GM15510 (cell line): ENCODE measurements at regions not wholly inside any gene's neighbourhood (a gene's known extent, or its start where the extent isn't known, plus 50 kb on each side); places are given as distances from the start of the nearest gene placed in this dataset.

Source experiments
- POLR2A ChIP-seq: IDR thresholded peaks from 3 replicates; pipeline ENCODE4 v1.6.1; 2011; ENCODE audit warnings: borderline replicate concordance; ENCODE audit not compliant: insufficient read length; ENCODE audit errors: extremely low read depth

- no peak for TF ChIP-seq POLR2A
These were observed 97.9 kb upstream of the EEA1 start for GRCh38 chr12:93027041-93027440.

GRCh38 chr12:93029091-93029490, 100.0 kb upstream of the EEA1 start:
- no peak for TF ChIP-seq POLR2A

- TF ChIP-seq POLR2A = no peak
These were observed 101.9 kb upstream of the EEA1 start for GRCh38 chr12:93031028-93031427.

DNA sequence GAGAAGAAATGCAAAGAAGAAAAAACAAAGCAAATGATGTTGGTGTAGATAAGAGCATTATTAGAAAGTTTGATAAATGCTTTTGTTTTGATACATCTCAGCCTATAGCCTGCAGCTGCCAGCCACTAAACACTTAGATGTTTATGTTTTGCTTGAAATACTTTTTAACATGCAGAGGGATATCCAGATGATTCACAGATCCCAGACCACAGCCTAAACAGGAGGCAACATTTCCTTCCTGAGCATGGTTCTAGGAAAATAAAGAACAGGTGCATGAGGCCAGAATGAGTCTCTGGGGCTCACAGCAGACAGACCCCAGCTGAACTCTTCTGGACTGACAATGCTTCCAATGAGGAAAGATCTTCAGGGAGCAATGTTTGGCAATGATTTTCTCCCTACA, 103.7 kb upstream of the EEA1 start:
- TF ChIP-seq POLR2A = no peak

- no peak for TF ChIP-seq POLR2A
These were observed 104.9 kb upstream of the EEA1 start for GRCh38 chr12:93033948-93034347.

DNA sequence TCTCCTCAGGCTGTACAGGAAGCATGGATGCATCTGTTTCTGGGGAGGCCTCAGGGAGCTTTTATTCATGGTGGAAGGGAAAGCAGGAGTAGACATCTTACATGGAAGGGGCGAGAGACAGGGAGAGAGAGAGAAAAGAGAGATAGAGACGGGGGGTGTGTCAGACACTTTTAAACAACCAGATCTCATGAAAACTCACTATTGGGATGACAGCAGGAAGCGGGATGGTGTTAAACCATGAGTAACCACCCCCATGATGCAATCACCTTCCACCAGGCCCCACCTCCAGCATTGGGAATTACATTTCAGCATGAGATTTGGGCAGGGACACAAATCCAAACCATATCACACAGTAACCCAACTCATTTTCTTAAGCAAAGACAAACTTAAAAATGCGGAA, 110.0 kb upstream of the EEA1 start:
- no peak for TF ChIP-seq POLR2A

DNA sequence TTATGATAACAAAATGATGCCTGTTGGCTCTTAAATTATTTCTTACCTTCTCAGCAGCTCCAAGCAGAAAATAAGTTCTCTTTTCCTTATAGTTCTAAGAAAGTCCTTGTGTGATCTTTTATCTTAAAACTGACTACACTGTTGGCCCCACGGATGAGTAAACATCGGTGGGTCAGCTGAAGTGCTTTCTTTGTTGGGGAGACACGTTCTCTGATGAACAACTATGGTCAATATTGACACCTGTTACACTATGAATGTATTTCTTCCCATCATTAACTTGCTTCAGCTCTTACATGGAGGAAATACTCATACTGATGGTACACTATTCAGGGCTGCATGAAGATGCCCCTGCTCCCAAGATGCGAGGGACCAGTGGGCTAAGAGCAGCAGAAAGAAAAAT, 110.8 kb upstream of the EEA1 start:
- no peak for TF ChIP-seq POLR2A

DNA sequence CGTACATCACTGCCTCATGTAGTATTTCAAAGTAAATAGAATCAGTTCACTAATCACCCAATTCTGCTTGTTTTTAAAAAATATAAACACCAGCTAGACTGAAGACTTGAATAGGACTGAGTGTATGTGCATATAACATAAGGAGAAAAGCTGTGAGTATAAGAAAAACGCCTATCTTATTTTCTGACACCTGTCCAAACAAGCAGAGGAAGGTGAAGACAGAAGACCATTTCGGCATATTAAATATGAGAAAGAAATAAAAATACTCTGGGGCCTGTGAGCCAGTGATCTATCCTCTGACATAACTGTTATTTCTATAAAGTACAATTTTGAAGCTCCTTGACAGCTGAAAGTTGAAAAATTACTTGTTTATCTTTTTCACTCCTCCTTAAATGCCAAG, 111.3 kb upstream of the EEA1 start:
- TF ChIP-seq POLR2A = no peak

GRCh38 chr12:93041416-93041815, 112.3 kb upstream of the EEA1 start:
- TF ChIP-seq POLR2A = no peak

- no peak for TF ChIP-seq POLR2A
These were observed 113.2 kb upstream of the EEA1 start for GRCh38 chr12:93042283-93042682.

- no peak for TF ChIP-seq POLR2A
These were observed 113.6 kb upstream of the EEA1 start for GRCh38 chr12:93042684-93043083.

GRCh38 chr12:93043192-93043876, 114.2 kb upstream of the EEA1 start:
- no peak for TF ChIP-seq POLR2A

GRCh38 chr12:93043877-93044209, 114.7 kb upstream of the EEA1 start:
- TF ChIP-seq POLR2A = no peak

- TF ChIP-seq POLR2A = no peak
These were observed 118.0 kb upstream of the EEA1 start for GRCh38 chr12:93047118-93047517.

DNA sequence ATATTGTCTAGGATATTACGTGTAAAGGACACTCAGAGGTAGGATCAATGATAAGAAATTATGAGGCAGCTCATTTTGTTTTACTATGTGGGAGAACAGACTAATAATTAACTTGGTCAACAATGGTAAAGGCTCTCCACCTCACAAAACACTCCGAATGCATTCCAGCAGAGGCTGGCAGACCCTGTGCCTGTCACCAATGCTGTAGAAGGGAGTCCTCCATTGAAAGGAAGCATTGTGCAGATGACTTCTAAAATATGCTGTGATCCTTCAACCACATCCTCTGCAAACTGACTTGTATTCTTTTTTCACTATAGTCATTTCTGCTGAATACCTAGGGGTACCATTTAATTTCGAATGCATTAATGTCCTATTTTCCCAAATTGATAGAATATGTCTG, 119.6 kb upstream of the EEA1 start:
- TF ChIP-seq POLR2A = no peak

GRCh38 chr12:93050026-93050747, 121.1 kb upstream of the EEA1 start:
- no peak for TF ChIP-seq POLR2A

- no peak for TF ChIP-seq POLR2A
These were observed 121.6 kb upstream of the EEA1 start for GRCh38 chr12:93050748-93051081.

DNA sequence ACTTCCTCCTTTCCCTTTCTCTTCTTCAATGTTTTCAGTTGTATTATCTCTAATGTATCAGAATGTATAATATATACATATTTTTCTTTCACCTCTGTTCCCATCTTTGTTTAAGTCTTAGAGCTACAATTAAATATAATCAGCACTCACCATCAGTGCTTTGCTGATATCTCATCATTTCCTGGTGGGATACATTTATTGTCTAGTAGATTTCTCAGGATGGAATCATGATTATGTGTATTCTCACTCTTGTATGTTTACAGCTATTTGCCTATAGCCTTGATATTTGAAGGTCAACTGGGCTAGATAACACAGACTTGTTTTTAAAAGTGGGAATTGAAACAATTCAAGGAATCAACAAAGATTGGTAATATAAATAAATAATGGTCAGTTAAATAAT, 124.9 kb upstream of the EEA1 start:
- TF ChIP-seq POLR2A = no peak

GRCh38 chr12:93055221-93055620, 126.1 kb upstream of the EEA1 start:
- no peak for TF ChIP-seq POLR2A
